Sigmoid colon (tissue), 4 donors: ENCODE measurements at regions not wholly inside any gene's neighbourhood (a gene's known extent, or its start where the extent isn't known, plus 50 kb on each side); places are given as distances from the start of the nearest gene placed in this dataset.

Experiments used
- CTCF ChIP-seq, 4 experiments: fragments of 450-650 bp in 3 of 4; fragments of 200-600 bp in 1 of 4; IDR thresholded peaks; one replicate each; pipeline ENCODE4 v1.5.1; 2016 to 2019; ENCODE audit warnings: antibody characterized with exemption in 4 of 4, mild to moderate bottlenecking in 3 of 4, moderate library complexity in 2 of 4
- EP300 ChIP-seq, 4 donors: sonication (generic); formaldehyde crosslinking; IDR thresholded peaks; one replicate each; pipeline ENCODE4 v1.6.1; 2017; ENCODE audit warnings: antibody characterized with exemption in 4 of 4
- POLR2A ChIP-seq, 2 donors: fragments of 450-650 bp; IDR thresholded peaks; one replicate each; pipeline ENCODE4 v1.6.1; 2016; ENCODE audit warnings: antibody characterized with exemption in 2 of 2, mild to moderate bottlenecking in 2 of 2, moderate library complexity in 2 of 2
- POLR2AphosphoS5 ChIP-seq, 4 donors: sonication (generic); formaldehyde crosslinking; IDR thresholded peaks; one replicate each; pipeline ENCODE4 v1.6.1; 2017; ENCODE audit warnings: antibody characterized with exemption in 4 of 4

- TF ChIP-seq CTCF (IDR thresholded peaks at IDR 0.05) (no peak), POLR2A (IDR thresholded peaks at IDR 0.05) (no peak), POLR2AphosphoS5 (IDR thresholded peaks at IDR 0.05) (no peak), EP300 (IDR thresholded peaks at IDR 0.05) (no peak)
Measured at GRCh38 chr6:74507649-74508048, 698.2 kb downstream of the COL12A1 start.
